B cell (primary cell): ENCODE measurements at regions not wholly inside any gene's neighbourhood (a gene's known extent, or its start where the extent isn't known, plus 50 kb on each side); places are given as distances from the start of the nearest gene placed in this dataset.

ENCODE experiments used
- ATAC-seq: fragments of 200-7000 bp; cut with Tn5 transposase; one replicate; pipeline ENCODE4 v1.10.0; 2021; ENCODE audit warnings: low read depth, mild to moderate bottlenecking, moderate number of reproducible peaks, moderate library complexity
- CTCF ChIA-PET: fragments of 350-600 bp; sonication (Branson Sonifier 250); formaldehyde crosslinking; loops from one replicate; lab custom pipeline; 2021; ENCODE audit warnings: antibody characterized with exemption, inconsistent platforms; lab: Charles Lee
- POLR2A ChIA-PET: fragments of 350-600 bp; sonication (Branson Sonifier 250); formaldehyde crosslinking; loops from one replicate; lab custom pipeline; 2021; ENCODE audit warnings: antibody characterized with exemption; lab: Charles Lee
- DNase-seq: peaks from one replicate; pipeline ENCODE4 v3.0.0; 2013
- H2AFZ ChIP-seq: 2 replicates; pipeline ENCODE4 v1.6.1; 2012; ENCODE audit warnings: mild to moderate bottlenecking, low read depth, low read length; ENCODE audit not compliant: insufficient read depth, poor library complexity, severe bottlenecking
- H3K27ac ChIP-seq, 2 donors: 1 replicate in 1 of 2; 2 replicates in 1 of 2; pipeline ENCODE4 v1.5.1; 2012 to 2013; ENCODE audit warnings: low read length in 2 of 2, mild to moderate bottlenecking in 2 of 2, moderate library complexity in 1 of 2
- H3K27me3 ChIP-seq, 4 experiments: fragments of 200-600 bp in 1 of 4; sonication (generic) in 1 of 4; replicated peaks in 1 of 4; 1 replicate in 2 of 4; 2 replicates in 2 of 4; pipeline versions ENCODE4 v1.6.1 to v1.7.0; 2013 to 2016; ENCODE audit warnings: low read length in 3 of 4, mild to moderate bottlenecking in 2 of 4, mixed read lengths in 1 of 4, moderate library complexity in 1 of 4; ENCODE audit not compliant: insufficient read depth in 4 of 4, control insufficient read depth in 3 of 4; ENCODE audit errors: control extremely low read depth in 1 of 4
- H3K36me3 ChIP-seq, 2 experiments: replicated peaks in 1 of 2; 1 replicate in 1 of 2; 2 replicates in 1 of 2; pipeline versions ENCODE4 v1.6.1 to v1.7.1; 2013; ENCODE audit warnings: low read length in 1 of 2; ENCODE audit not compliant: insufficient read depth in 2 of 2, control insufficient read depth in 1 of 2; ENCODE audit errors: control extremely low read depth in 1 of 2, extremely low read depth in 1 of 2
- H3K4me1 ChIP-seq, 2 donors: fragments of 200-600 bp in 1 of 2; sonication (generic) in 1 of 2; 1 replicate in 1 of 2; 2 replicates in 1 of 2; pipeline versions ENCODE4 v1.5.1 to v1.6.1; 2013 to 2017; ENCODE audit warnings: low read length in 2 of 2; ENCODE audit not compliant: control insufficient read depth in 2 of 2, insufficient read depth in 2 of 2
- H3K4me2 ChIP-seq: replicated peaks from 2 replicates; pipeline ENCODE3; 2012; ENCODE audit warnings: mild to moderate bottlenecking, low read depth, low read length; ENCODE audit not compliant: poor library complexity, severe bottlenecking
- H3K4me3 ChIP-seq, 5 experiments: fragments of 200-600 bp in 1 of 5; sonication (generic) in 1 of 5; 1 replicate in 3 of 5; 2 replicates in 2 of 5; pipeline versions ENCODE4 v1.5.1 to v1.7.0; 2011 to 2016; ENCODE audit warnings: low read length in 4 of 5, mild to moderate bottlenecking in 4 of 5, low read depth in 2 of 5, control low read depth in 1 of 5, moderate library complexity in 1 of 5; ENCODE audit not compliant: insufficient read depth in 1 of 5; ENCODE audit errors: control extremely low read depth in 1 of 5, extremely low read depth in 1 of 5
- H3K79me2 ChIP-seq: fragments of 200-600 bp; sonication (generic); one replicate; pipeline ENCODE4 v1.6.0; 2016; ENCODE audit warnings: low read length; ENCODE audit not compliant: control insufficient read depth, insufficient read depth
- H3K9ac ChIP-seq: fragments of 200-600 bp; sonication (generic); 2 replicates; pipeline ENCODE4 v1.6.1; 2017; ENCODE audit warnings: mild to moderate bottlenecking, low read length, moderate library complexity
- H3K9me3 ChIP-seq, 3 donors: one replicate each; pipeline versions ENCODE4 v1.6.1 to v1.7.1; 2013; ENCODE audit warnings: low read length in 2 of 3; ENCODE audit not compliant: control insufficient read depth in 2 of 3, insufficient read depth in 1 of 3; ENCODE audit errors: control extremely low read depth in 1 of 3
- H4K20me1 ChIP-seq: 2 replicates; pipeline ENCODE4 v1.6.0; 2012; ENCODE audit warnings: mild to moderate bottlenecking, low read length; ENCODE audit not compliant: insufficient read depth, control insufficient read depth, poor library complexity, severe bottlenecking
- H3K27ac Mint-ChIP-seq: one replicate; pipeline ENCODE4 v1.8.0; 2021; ENCODE audit warnings: mixed read lengths
- H3K27me3 Mint-ChIP-seq: one replicate; pipeline ENCODE4 v1.8.0; 2021; ENCODE audit warnings: mixed read lengths
- H3K4me1 Mint-ChIP-seq: one replicate; pipeline ENCODE4 v1.8.0; 2021; ENCODE audit warnings: mixed read lengths
- H3K4me3 Mint-ChIP-seq: one replicate; pipeline ENCODE4 v1.8.0; 2021; ENCODE audit warnings: mixed read lengths
- H3K9me3 Mint-ChIP-seq: one replicate; pipeline ENCODE4 v1.8.0; 2022; ENCODE audit warnings: mixed read lengths; ENCODE audit not compliant: insufficient read depth
- CTCF ChIP-seq: fragments of 200-600 bp; IDR thresholded peaks from one replicate; pipeline ENCODE4 v1.8.0; 2022; ENCODE audit warnings: antibody characterized with exemption, mild to moderate bottlenecking
- EZH2 ChIP-seq: IDR thresholded peaks from 2 replicates; pipeline ENCODE4 v1.6.1; 2012; ENCODE audit warnings: borderline replicate concordance, low read depth, mild to moderate bottlenecking, moderate library complexity, low read length; ENCODE audit not compliant: insufficient read depth, poor library complexity, severe bottlenecking
- WGBS: methylation state at CpG from one replicate; pipeline ENCODE4 v1.1.5; 2013; ENCODE audit warnings: missing lambda C conversion rate; ENCODE audit not compliant: insufficient coverage; 5-methylcytosine and 5-hydroxymethylcytosine counted together
- intact Hi-C: fragments of 100-400 bp; cut with micrococcal nuclease; formaldehyde crosslinking; loops from one replicate; pipeline ENCODE4 v1.10.0; 2022

DNA sequence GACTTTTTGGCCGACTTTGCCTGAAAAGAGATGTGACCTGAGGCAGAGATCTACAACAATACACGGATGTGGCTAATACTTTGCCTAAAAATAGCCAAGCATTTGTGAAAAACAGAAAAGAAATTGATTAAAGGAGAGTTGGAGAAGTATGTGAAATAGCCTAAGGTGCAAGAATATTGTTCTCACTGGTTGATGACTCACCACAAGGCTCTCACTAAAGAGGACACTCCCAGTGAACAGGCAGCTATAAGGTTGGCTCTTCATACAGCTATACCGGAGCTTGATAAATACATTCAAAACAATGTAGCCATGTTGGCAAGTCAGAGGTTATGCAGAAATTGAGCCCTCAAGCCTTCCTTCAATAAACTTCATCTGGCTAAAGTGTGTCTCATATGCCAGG, 317.2 kb upstream of the GRAMD2B start:
- Histone ChIP-seq H3K4me2 (no peak overlapping the region), H3K4me3 (no peak overlapping the region), H4K20me1 (no peaks in the 10 kb centered on the region), H3K79me2 (no peaks in the 10 kb centered on the region), H3K9me3 (no peaks in the 10 kb centered on the region), H3K36me3 (no peaks in the 10 kb centered on the region), H2AFZ (no peak overlapping the region), H3K4me1 (no peaks in the 10 kb centered on the region), H3K27ac (no peak overlapping the region), H3K27me3 (no peaks in the 10 kb centered on the region), H3K9ac (no peak overlapping the region)
- TF ChIP-seq EZH2: no peak
- Mint-ChIP-seq H3K4me1 (no peaks in the 10 kb centered on the region), H3K27ac (no peak overlapping the region), H3K9me3 (no peaks in the 10 kb centered on the region), H3K27me3 (peaks cover 4% of the 10 kb centered on the region), H3K4me3 (no peak overlapping the region)
- ChIA-PET CTCF (no interaction called here), POLR2A (no interaction called here)
- no peak for DNase-seq
- WGBS: 78% methylated on average over 3 of the region's 3 CpGs
- no peak for ATAC-seq
- intact Hi-C loops: no loop called here

DNA sequence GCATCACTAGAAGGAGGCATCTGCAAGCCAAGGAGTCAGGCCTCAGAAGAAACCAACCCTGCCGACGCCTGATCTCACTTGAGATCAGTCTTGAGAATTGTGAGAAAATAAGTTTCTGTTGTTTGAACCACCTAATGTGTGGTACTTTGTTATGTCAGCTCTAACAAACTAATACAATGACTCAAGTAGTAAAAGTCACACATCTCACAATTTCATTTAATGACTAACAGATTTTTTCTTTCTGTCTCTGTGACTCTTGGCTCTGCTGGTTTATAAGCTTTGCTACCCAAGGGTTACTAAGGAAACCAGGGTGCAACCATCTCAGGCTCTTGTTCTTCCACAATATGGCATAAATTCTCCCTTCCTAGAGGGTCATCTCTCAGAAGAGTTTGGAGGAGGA, 315.8 kb upstream of the GRAMD2B start:
- peaks cover 3% of the 10 kb centered on the region for H3K9me3 Mint-ChIP-seq

More for the DNA sequence above, 315.8 kb upstream of the GRAMD2B start:
- intact Hi-C loops: no loop called here
- no peaks in the 10 kb centered on the region for H3K9me3 ChIP-seq
- H3K4me1 Mint-ChIP-seq: no peaks in the 10 kb centered on the region
- H4K20me1 ChIP-seq: no peaks in the 10 kb centered on the region
- no peaks in the 10 kb centered on the region for H3K27me3 Mint-ChIP-seq
- ATAC-seq (no peak), DNase-seq (no peak)
- ChIA-PET CTCF (no interaction called here), POLR2A (no interaction called here)
- H3K9ac ChIP-seq: no peak overlapping the region
- no CpG with 5 or more reads among the region's 2 CpGs for WGBS
- TF ChIP-seq EZH2: no peak
- TF ChIP-seq CTCF: no peak
- no peaks in the 10 kb centered on the region for H3K4me1 ChIP-seq
- no peaks in the 10 kb centered on the region for H3K27me3 ChIP-seq
- H3K27ac ChIP-seq: no peak overlapping the region
- no peaks in the 10 kb centered on the region for H3K36me3 ChIP-seq
- no peak overlapping the region for H3K4me3 Mint-ChIP-seq
- H2AFZ ChIP-seq: no peak overlapping the region
- H3K4me2 ChIP-seq: no peak overlapping the region
- H3K4me3 ChIP-seq: no peak overlapping the region
- H3K79me2 ChIP-seq: no peaks in the 10 kb centered on the region
- no peak overlapping the region for H3K27ac Mint-ChIP-seq
